H1 (cell line): ENCODE measurements at regions not wholly inside any gene's neighbourhood (a gene's known extent, or its start where the extent isn't known, plus 50 kb on each side); places are given as distances from the start of the nearest gene placed in this dataset.

Experiments used
- CREB1 ChIP-seq: IDR thresholded peaks from 2 replicates; pipeline ENCODE4 v1.6.1; 2012; ENCODE audit warnings: inconsistent platforms
- EGR1 ChIP-seq: IDR thresholded peaks from 2 replicates; pipeline ENCODE4 v1.6.1; 2011; ENCODE audit warnings: low read depth, low read length, borderline replicate concordance
- EZH2 ChIP-seq: fragments of 200-600 bp; sonication (generic); IDR thresholded peaks from 2 replicates; pipeline ENCODE4 v1.7.1; 2012; ENCODE audit warnings: low read depth, mild to moderate bottlenecking, moderate library complexity, low read length, inconsistent platforms; ENCODE audit not compliant: severe bottlenecking
- HDAC6 ChIP-seq: IDR thresholded peaks from one replicate; pipeline ENCODE4 v1.7.1; 2012; ENCODE audit warnings: low read depth, mild to moderate bottlenecking, inconsistent platforms, low read length, moderate library complexity
- JUND ChIP-seq: IDR thresholded peaks from 2 replicates; pipeline ENCODE4 v1.6.1; 2011; ENCODE audit warnings: mild to moderate bottlenecking, improper control_type of control experiment, low read length
- SP1 ChIP-seq: IDR thresholded peaks from 2 replicates; pipeline ENCODE4 v1.6.1; 2011; ENCODE audit warnings: low read depth, low read length
- TBP ChIP-seq: IDR thresholded peaks from 2 replicates; pipeline ENCODE4 v1.6.1; 2011; ENCODE audit warnings: low read depth, low read length, improper control_type of control experiment

- TF ChIP-seq SP1 (no peak), EZH2 (no peak), JUND (no peak), TBP (no peak), EGR1 (no peak), HDAC6 (no peak), CREB1 (no peak)
These were observed 137.3 kb upstream of the NABP1 start for GRCh38 chr2:191540681-191541080.
